22Rv1 (cell line): ENCODE measurements at regions not wholly inside any gene's neighbourhood (a gene's known extent, or its start where the extent isn't known, plus 50 kb on each side); places are given as distances from the start of the nearest gene placed in this dataset.

Source experiments
- ZFX ChIP-seq: fragments of 450-650 bp; IDR thresholded peaks from 2 replicates; pipeline ENCODE4 v1.6.1; 2017; ENCODE audit warnings: antibody characterized with exemption, borderline replicate concordance
- TF ChIP-seq, protein P1 (sequence below): fragments of 450-650 bp; IDR thresholded peaks from 2 replicates; pipeline ENCODE4 v1.5.1; 2017; ENCODE audit warnings: mild to moderate bottlenecking

DNA sequence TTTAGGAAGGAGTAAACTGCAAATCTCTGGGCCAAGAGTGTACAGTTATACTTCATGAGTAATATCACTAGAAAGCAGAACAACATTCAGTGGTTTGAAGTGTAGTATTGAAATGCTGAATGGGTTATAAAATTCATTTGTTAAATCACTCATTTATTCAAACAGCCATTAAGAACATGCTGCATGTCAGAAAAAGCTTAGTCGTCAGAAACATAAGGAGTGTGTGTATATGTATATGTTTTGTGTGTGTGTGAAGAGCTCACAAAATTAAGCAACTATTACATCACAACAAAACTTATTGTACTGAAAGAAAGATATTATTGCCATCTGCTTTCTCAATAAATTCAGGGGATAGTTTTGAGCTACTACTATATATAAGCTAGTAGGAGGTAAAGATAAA is 165.4 kb upstream of the PCDH9 start:
- TF ChIP-seq, protein P1, sequence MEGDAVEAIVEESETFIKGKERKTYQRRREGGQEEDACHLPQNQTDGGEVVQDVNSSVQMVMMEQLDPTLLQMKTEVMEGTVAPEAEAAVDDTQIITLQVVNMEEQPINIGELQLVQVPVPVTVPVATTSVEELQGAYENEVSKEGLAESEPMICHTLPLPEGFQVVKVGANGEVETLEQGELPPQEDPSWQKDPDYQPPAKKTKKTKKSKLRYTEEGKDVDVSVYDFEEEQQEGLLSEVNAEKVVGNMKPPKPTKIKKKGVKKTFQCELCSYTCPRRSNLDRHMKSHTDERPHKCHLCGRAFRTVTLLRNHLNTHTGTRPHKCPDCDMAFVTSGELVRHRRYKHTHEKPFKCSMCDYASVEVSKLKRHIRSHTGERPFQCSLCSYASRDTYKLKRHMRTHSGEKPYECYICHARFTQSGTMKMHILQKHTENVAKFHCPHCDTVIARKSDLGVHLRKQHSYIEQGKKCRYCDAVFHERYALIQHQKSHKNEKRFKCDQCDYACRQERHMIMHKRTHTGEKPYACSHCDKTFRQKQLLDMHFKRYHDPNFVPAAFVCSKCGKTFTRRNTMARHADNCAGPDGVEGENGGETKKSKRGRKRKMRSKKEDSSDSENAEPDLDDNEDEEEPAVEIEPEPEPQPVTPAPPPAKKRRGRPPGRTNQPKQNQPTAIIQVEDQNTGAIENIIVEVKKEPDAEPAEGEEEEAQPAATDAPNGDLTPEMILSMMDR, result no peak
- TF ChIP-seq ZFX, result no peak
